Duodenal mucosa (tissue), 2 donors: ENCODE measurements at regions not wholly inside any gene's neighbourhood (a gene's known extent, or its start where the extent isn't known, plus 50 kb on each side); places are given as distances from the start of the nearest gene placed in this dataset.

ENCODE experiments used
- H3K27ac ChIP-seq: one replicate; pipeline ENCODE4 v1.7.0; 2013; ENCODE audit warnings: low read depth, low read length
- H3K27me3 ChIP-seq, 2 donors: one replicate each; pipeline ENCODE4 v1.7.0; 2013; ENCODE audit warnings: low read length in 2 of 2, control low read depth in 1 of 2; ENCODE audit not compliant: insufficient read depth in 2 of 2, control insufficient read depth in 1 of 2
- H3K36me3 ChIP-seq, 2 donors: one replicate each; pipeline ENCODE4 v1.7.0; 2013; ENCODE audit warnings: low read length in 2 of 2, control low read depth in 1 of 2; ENCODE audit not compliant: insufficient read depth in 2 of 2, control insufficient read depth in 1 of 2
- H3K4me1 ChIP-seq, 2 donors: one replicate each; pipeline ENCODE4 v1.7.0; 2013; ENCODE audit warnings: low read length in 2 of 2, control low read depth in 1 of 2; ENCODE audit not compliant: insufficient read depth in 2 of 2, control insufficient read depth in 1 of 2
- H3K4me3 ChIP-seq, 2 donors: one replicate each; pipeline ENCODE4 v1.7.0; 2013; ENCODE audit warnings: low read length in 2 of 2, low read depth in 1 of 2
- H3K9ac ChIP-seq, 2 donors: one replicate each; pipeline ENCODE4 v1.7.0; 2013; ENCODE audit warnings: low read length in 2 of 2, low read depth in 1 of 2
- H3K9me3 ChIP-seq, 2 donors: one replicate each; pipeline ENCODE4 v1.7.0; 2013; ENCODE audit warnings: low read length in 2 of 2, control low read depth in 1 of 2; ENCODE audit not compliant: control insufficient read depth in 1 of 2

DNA sequence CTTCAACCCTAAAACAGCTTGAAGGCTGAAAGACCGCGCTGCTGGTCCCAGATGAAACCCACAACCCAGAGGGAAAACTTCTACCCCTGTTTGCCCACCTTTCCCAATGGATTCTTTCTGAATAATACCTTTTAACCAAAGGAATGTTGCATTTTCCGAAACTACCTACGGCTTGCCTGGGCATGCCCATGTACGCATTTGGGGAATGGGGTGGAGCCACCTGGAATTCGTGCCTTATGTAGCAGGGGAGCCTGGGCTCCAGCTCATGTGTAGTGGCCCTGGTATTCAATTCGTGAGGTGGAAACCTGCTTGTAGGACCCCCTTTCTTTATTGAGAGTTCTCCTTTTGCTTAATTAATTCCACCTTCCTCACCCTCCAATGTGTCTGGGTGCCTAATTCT is 256.6 kb upstream of the RGS18 start:
- Histone ChIP-seq H3K9ac (no peak overlapping the region), H3K27me3 (no peaks in the 10 kb centered on the region), H3K4me1 (no peaks in the 10 kb centered on the region), H3K36me3 (no peaks in the 10 kb centered on the region), H3K27ac (no peak overlapping the region), H3K4me3 (no peak overlapping the region), H3K9me3 (no peaks in the 10 kb centered on the region)

DNA sequence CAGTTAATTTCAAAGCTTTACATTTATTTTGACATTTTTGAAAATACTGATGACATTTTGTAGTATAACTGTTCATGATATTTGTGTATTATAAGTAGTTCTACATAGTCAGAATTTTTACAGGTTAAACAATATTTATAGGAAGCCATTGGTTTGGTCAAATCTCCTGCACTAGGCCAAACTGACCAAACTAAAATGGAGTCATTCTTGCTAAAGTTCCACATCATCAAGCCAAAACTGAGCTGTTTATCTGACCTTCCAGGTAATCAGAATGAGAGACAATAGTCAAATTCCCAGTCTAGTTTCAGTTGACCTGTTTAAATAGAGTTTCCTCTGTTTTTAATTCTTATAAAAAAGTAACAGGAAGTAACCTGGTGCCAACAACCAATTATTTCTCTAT is 253.3 kb upstream of the RGS18 start:
- Histone ChIP-seq H3K4me1 (no peaks in the 10 kb centered on the region), H3K4me3 (no peak overlapping the region), H3K9ac (no peak overlapping the region), H3K36me3 (no peaks in the 10 kb centered on the region), H3K27ac (no peak overlapping the region), H3K9me3 (no peaks in the 10 kb centered on the region), H3K27me3 (no peaks in the 10 kb centered on the region)

DNA sequence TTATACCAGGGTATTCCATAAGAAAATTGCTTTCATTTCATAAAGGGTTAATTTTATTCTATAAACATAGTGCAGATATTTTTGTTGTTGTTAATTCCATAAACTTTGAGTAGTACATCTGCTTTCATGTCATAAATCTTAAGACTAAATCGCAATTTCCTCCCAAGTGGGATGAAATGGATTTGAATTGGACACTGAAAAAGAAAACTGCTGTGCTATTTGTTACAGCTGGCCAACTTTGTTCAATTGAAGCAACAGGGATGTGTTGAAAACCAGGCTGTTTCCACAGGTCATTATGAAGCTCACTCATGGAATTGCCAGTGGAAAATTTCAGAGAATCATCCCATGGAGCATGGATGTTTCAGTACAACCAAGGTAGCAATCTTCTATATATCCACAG is 252.5 kb upstream of the RGS18 start:
- no peaks in the 10 kb centered on the region for H3K9me3 ChIP-seq

DNA sequence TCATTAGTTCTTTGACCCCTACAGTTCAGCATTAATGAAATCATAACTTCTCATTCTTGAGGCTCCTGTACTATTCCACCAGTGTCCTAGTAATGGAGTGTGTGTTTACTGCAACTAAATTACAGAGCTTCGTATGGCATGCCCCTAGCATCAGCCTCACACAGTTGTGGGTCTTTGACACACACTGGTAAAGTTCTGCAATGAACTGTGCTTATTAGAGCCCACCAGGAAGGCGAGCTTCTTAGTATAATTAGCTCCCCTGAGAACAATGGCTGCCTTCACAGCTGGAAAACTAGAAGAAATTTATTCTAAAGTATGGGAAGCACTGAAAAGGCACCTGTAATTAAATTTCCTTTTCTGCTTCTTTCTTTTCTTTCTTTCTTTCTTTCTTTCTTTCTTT is 251.1 kb upstream of the RGS18 start:
- H3K4me3 ChIP-seq: no peak overlapping the region
- no peaks in the 10 kb centered on the region for H3K9me3 ChIP-seq
- H3K9ac ChIP-seq: no peak overlapping the region
- H3K27ac ChIP-seq: no peak overlapping the region
- H3K4me1 ChIP-seq: no peaks in the 10 kb centered on the region
- no peaks in the 10 kb centered on the region for H3K27me3 ChIP-seq
- no peaks in the 10 kb centered on the region for H3K36me3 ChIP-seq

More for the DNA sequence above, 252.5 kb upstream of the RGS18 start:
- no peak overlapping the region for H3K27ac ChIP-seq
- no peaks in the 10 kb centered on the region for H3K4me1 ChIP-seq
- no peaks in the 10 kb centered on the region for H3K36me3 ChIP-seq
- H3K4me3 ChIP-seq: no peak overlapping the region
- no peak overlapping the region for H3K9ac ChIP-seq
- H3K27me3 ChIP-seq: no peaks in the 10 kb centered on the region

DNA sequence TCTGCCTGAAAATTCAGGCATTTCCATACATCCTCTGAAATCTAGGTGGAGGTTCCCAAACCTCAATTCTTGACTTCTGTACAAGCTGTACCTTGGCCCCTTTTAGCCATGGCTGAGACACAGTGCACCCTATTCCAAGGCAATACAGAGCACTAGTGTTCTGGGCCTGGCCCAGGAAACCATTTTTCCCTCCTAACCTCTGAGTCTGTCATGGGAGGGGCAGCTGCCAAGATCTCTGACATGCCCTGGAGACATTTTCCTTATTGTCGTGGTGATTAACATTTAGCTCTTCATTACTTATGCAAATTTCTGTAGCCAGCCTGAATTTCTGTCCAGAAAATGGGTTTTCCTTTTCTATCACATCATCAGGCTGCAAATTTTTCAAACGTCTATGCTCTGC is 248.0 kb upstream of the RGS18 start:
- Histone ChIP-seq H3K27ac (no peak overlapping the region), H3K9me3 (no peaks in the 10 kb centered on the region), H3K4me3 (no peak overlapping the region), H3K9ac (no peak overlapping the region), H3K36me3 (no peaks in the 10 kb centered on the region), H3K27me3 (no peaks in the 10 kb centered on the region), H3K4me1 (no peaks in the 10 kb centered on the region)

DNA sequence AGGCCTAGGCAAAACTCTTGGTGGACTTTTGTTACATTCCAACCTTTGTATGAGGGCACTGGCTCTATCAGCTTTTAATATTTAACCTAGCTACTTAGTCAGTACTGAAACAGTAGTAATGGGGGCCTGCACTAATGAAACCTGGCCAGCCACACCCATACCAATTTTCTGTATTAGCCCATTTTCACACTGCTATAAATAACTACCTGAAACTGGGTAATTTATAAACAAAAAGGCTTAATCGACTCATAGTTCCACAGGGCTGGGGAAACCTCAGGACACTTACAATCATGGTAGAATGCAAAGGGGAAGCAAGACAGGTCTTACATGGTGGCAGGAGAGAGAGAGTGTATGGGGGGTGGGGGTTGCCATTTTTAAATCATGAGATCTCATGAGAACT is 245.7 kb upstream of the RGS18 start:
- Histone ChIP-seq H3K27me3 (no peaks in the 10 kb centered on the region), H3K36me3 (no peaks in the 10 kb centered on the region), H3K4me3 (no peak overlapping the region), H3K4me1 (no peaks in the 10 kb centered on the region), H3K27ac (no peak overlapping the region), H3K9me3 (no peaks in the 10 kb centered on the region), H3K9ac (no peak overlapping the region)

- Histone ChIP-seq H3K9me3 (no peaks in the 10 kb centered on the region), H3K27ac (no peak overlapping the region)
Observed at GRCh38 chr1:191913260-191913977, 244.8 kb upstream of the RGS18 start.

DNA sequence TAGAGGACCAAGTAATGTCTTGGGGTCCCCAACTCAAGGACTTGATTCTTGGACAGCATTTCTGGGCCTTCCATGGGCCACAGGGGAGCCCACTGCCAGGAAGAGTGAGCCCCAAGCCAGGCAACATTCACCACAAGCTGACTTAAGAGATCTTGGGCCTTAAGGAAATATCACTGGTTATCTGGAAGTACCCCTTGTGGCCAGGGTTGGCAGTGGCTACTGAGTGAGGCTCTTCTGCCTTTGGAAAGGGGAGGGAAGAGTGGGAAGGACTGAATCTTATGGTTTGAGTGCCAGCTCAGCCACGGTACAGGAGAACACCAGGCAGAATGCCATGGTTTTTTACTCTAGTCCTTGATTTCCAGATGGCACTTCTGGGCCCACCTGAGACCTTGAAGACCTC is 228.9 kb upstream of the RGS18 start:
- H3K27ac ChIP-seq: no peak overlapping the region
- H3K4me1 ChIP-seq: no peaks in the 10 kb centered on the region
- no peaks in the 10 kb centered on the region for H3K9me3 ChIP-seq
- no peaks in the 10 kb centered on the region for H3K36me3 ChIP-seq
- H3K27me3 ChIP-seq: no peaks in the 10 kb centered on the region
- no peak overlapping the region for H3K9ac ChIP-seq
- H3K4me3 ChIP-seq: no peak overlapping the region

More at GRCh38 chr1:191913260-191913977, 244.8 kb upstream of the RGS18 start:
- H3K9ac ChIP-seq: no peak overlapping the region
- H3K36me3 ChIP-seq: no peaks in the 10 kb centered on the region
- no peaks in the 10 kb centered on the region for H3K27me3 ChIP-seq
- no peaks in the 10 kb centered on the region for H3K4me1 ChIP-seq
- no peak overlapping the region for H3K4me3 ChIP-seq

DNA sequence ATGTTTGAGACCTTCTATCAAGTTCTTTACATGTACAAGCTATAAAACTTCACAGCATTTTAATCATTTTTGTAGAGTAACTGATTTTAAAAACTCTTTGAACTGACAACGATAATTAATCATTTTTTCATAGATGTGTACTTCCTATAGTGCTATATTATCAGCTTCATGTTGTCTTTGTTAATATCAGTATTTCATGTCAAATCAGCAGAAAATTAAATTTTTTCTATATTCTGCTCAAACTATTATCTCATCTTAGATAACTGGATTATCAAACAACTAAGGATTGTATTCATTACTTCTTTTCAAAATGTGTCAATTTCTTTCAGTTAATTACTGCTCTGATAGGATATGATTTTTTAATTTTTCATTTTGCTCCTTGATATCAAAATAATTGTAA is 214.6 kb upstream of the RGS18 start:
- no peaks in the 10 kb centered on the region for H3K9me3 ChIP-seq
- no peak overlapping the region for H3K27ac ChIP-seq
- H3K4me3 ChIP-seq: no peak overlapping the region

DNA sequence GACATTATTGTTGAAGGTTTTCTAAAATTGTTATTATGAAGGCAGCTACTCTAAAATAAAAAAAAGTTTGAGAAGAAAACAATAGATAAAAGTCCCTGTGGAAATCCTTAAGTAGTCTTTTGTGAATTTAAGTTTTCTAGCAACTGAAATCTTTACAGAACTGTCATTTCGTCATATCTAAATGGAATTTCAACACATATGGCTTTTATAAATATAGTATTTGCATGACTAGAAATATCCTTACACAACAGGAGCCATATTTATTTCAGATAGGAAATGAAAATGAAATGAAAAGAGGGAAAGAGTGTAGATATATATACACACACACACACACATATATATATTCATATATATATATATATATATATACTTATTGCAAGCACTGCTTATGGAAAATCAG is 204.7 kb upstream of the RGS18 start:
- no peak overlapping the region for H3K27ac ChIP-seq
- no peak overlapping the region for H3K9ac ChIP-seq
- H3K9me3 ChIP-seq: no peaks in the 10 kb centered on the region
- no peaks in the 10 kb centered on the region for H3K36me3 ChIP-seq
- no peak overlapping the region for H3K4me3 ChIP-seq
- no peaks in the 10 kb centered on the region for H3K27me3 ChIP-seq
- no peaks in the 10 kb centered on the region for H3K4me1 ChIP-seq

More for the DNA sequence above, 214.6 kb upstream of the RGS18 start:
- Histone ChIP-seq H3K4me1 (no peaks in the 10 kb centered on the region), H3K27me3 (no peaks in the 10 kb centered on the region), H3K36me3 (no peaks in the 10 kb centered on the region), H3K9ac (no peak overlapping the region)

DNA sequence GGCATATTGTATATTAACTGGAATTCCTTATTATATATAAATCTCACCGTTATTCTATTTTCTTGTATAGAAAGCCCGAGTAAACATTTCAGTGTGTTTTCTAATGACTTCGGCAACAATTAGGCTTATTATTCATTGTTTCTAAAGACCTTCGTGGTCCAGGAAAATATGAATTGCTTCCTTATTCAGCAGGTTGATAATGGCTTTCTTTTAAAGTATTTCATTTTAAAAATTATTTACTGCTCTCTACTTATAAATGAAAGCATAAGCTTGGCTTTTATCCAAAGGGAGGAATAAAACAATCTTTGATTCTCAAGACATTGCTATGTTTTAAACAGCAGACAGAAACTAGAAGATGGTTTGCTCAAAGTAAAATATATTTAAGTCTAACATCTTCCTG is 198.4 kb upstream of the RGS18 start:
- no peak overlapping the region for H3K9ac ChIP-seq
- H3K27ac ChIP-seq: no peak overlapping the region
- no peaks in the 10 kb centered on the region for H3K9me3 ChIP-seq
- no peaks in the 10 kb centered on the region for H3K36me3 ChIP-seq
- no peaks in the 10 kb centered on the region for H3K4me1 ChIP-seq
- no peaks in the 10 kb centered on the region for H3K27me3 ChIP-seq
- H3K4me3 ChIP-seq: no peak overlapping the region
